Hepatic stellate cell (primary cell): ENCODE measurements at regions not wholly inside any gene's neighbourhood (a gene's known extent, or its start where the extent isn't known, plus 50 kb on each side); places are given as distances from the start of the nearest gene placed in this dataset.

Experiments
- DNase-seq: peaks from one replicate; pipeline ENCODE4 v3.0.0; 2011; ENCODE audit warnings: low spot score

- DNase-seq: no peak
Observed at GRCh38 chr18:41458376-41458775, 496.7 kb upstream of the PIK3C3 start.

- DNase-seq: no peak
Observed at GRCh38 chr18:41457765-41458326, 497.2 kb upstream of the PIK3C3 start.

- no peak for DNase-seq
Observed at GRCh38 chr18:41456831-41457230, 498.2 kb upstream of the PIK3C3 start.

DNA sequence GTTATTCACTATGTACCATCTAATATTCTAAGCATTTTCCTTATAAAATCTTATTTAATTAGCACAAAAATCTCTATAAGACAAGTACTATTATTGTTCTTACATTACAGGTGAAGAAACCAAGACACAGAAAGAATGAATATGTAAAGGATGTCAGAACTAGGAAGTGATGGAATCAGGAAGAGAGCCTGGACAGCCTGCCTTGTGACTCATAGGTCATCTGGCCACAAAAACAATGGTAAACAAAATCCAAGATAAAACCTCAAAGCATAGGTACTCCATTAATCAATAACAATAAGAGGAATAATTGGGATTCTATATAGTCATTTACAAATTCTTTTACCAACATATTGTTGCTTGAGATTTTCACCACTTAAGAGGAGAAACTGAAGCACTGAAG, 505.4 kb upstream of the PIK3C3 start:
- DNase-seq: no peak

DNA sequence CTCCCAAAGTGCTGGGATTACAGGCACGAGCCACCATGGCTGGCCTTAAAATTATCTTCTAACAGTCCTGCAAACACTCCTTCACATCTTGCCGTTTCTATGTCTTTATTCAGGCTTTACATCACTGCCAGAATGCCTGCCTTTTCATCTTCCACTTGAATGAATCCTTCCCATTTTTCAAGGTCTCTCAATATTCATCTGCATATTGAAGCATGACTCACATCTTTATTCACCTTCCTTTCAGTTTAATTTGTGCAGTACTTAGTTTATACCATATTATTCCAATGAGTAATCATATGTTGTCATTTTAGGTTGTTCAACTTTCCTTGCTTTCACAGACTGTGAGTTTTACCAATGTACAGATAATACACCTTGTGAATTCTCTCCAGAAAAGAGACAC, 510.1 kb upstream of the PIK3C3 start:
- DNase-seq: no peak

DNA sequence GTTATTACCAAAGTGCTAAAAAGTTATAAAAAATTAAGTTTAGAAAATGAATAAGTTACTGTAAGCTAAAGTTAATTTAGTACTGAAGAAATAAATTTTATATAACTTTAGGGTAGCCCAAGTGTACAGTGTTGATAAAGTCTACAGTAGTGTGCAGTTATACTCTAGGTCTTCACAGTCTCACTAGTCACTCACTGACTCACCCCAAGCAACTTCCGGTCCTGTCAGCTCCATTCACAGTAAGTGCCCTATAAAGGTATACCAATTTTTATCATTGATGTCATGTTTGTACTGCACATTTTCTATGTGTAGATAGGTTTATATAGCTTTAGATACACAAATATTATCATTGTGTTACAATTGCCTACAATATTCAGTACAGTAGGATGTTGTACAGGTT, 518.3 kb upstream of the PIK3C3 start:
- DNase-seq: no peak

DNA sequence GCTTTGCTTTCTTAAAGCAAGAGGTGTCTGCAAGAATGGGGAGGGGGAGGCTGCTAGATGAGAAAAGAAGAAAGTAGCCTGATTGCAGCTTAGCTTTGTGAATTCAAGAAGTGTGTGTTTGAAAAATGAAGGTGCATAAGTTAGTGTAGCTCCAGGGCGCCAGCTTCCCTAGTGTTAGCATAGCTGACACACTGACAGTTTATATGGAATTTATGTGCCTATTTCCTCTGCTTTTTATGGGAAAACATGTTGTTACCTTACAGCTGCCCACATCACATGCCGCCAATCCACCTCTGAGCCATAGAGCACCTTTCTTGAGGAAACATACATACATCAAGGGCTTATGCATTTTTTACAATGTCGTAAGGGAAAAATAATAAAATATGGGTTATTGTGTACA, 536.4 kb upstream of the PIK3C3 start:
- DNase-seq: no peak

GRCh38 chr18:41416044-41416443, 539.0 kb upstream of the PIK3C3 start:
- no peak for DNase-seq

DNA sequence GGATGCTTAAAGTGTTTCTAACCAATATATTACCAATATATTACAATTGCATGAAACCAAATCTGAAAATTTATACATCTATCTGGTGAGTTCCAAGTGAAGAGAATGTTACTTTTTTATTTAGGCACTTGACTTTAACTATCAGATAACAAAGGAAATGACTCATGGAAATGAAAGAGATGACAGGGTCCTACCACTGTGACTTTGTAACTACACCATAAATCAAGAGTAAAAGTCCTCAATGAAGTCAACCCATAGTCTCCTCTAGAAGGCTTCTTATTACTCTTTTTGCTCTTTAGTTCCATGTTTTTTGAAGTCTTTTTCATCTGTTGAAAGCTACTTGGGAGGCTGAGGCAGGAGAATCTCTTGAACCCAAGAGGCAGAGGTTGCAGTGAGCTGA, 545.0 kb upstream of the PIK3C3 start:
- DNase-seq: no peak

- DNase-seq: no peak
Observed at GRCh38 chr18:41406834-41407233, 548.2 kb upstream of the PIK3C3 start.

DNA sequence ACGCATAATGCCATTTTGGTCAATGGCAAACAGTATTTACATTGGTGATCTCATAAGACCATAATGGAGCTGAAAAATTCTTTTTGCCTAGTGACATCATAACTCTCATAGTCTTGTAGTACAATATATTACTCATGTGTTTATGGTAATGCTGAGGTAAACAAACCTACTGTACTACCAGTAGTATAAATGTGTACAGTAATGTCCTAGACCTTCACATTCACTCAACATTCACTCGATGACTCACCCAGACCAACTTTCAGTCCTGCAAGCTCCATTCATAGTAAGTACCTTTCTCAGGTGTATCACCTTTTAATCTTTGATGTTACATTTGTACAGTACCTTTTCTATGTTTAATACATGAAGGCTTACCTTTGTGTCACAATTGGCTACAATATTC, 558.2 kb upstream of the PIK3C3 start:
- no peak for DNase-seq

DNA sequence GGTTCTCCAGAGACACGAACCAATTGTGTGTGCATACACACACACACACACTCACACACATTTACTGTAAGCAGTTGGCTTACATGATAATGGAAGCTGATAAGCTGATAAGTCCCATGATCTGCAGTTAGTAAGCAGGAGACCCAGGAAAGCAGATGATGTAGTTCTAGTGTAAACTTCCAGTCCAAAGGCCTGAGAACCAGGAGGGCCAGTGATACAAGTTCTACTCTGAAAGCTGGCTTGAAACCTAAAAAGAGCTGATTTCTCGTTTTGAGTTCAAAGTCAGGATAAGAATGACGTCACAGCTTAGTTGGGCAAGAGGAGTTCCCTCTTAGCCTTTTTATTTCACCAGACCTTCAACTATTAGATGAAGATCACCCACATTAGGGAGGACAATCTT, 558.8 kb upstream of the PIK3C3 start:
- no peak for DNase-seq

DNA sequence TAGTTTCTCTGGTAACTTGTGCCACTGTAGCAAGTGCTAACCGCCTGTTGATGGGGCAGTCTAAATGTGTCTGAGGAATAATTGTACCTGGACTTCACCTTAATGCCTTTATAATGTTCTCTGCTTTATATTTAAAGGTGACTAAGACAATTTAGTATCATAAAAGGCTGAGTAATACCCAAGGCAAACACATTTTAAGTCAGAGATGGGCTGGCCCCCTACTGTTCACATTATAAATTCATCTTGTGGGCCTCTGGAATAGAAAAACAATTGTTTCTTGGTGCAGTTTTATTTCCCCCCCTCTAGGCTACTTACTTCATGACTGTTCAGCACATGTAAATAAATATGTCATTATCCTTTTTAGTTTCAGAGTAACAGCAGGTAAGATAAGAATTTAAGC, 559.3 kb upstream of the PIK3C3 start:
- DNase-seq: no peak

DNA sequence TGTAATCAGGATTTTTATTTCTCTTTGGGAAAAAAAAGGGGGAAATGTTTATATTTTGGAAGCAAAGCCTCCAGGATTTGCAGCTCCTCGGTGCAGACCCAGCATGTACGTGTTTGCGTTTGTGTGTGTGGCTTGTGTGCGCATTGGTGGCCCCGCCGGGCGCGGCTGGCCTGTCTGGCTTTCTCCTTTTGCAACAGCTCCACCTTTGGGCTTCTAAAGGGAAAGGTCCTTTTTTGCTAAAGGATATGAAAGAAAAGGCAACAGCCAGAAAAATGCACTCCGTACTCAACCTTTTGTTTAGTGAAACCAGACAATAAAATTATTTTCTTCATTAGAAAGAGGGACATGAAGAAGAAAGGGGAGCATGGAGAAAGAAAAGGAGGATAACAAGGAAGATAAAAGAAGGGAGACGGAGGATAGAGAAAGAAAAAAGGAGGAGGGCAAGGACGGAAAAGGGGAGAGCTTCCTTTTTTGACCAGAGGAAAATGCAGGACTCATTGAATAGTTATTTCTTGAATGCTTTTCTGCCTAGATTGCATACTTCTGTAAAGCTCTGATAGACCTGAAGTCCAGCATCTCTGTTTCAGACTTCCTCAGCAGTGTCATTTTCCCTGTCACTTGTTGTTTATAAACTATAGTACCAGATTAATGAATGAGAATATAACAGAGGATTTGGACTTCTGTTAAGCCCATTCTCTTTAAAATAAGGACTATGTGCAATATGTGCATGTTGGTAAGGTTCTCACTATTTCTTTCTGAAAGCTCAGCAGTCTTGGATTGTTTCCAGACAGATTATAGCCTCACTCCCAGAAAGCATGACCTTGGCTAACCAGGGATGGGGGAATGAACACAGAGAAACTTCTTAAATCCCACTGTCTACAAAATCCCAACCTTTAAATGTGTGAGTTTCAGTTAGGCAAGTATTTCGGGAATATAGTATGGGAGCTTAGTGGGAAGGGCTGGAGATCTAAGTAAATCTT, 563.1 kb upstream of the PIK3C3 start:
- peak; percentile 9 for DNase-seq

GRCh38 chr18:41390309-41390708, 564.7 kb upstream of the PIK3C3 start:
- DNase-seq: no peak

- no peak for DNase-seq
Observed at GRCh38 chr18:41378598-41378997, 576.4 kb upstream of the PIK3C3 start.

GRCh38 chr18:41373612-41374011, 581.4 kb upstream of the PIK3C3 start:
- no peak for DNase-seq

DNA sequence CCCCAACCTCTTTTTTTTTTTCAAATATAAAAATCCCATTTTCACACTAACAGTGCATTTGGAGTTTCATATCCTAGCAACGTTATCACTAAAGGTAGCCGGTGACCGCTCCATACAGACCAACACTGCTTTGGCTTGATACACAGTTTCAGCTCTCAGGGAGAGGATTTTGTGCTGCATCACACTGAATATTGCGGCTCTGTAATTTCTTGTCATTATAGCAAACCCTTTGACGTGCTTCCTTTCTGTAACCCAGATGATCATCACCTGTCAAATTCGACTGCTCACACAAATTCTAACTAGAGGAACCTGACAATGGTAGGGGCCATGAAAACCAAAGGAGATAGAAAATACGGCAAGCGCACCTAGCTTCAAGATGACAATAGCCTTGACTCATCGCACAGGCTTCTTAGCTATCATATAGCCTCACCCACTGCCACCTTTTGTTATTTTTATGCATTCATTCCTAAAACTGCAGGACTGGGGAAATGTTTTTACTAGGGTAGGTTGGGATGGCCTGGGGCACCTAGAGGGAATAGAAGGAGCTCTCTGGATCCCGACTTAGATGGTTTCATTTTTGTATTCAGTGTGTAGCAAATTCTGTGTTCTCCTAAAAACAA, 582.9 kb upstream of the PIK3C3 start:
- DNase-seq: no peak

- DNase-seq: no peak
Observed at GRCh38 chr18:41371156-41372045, 583.6 kb upstream of the PIK3C3 start.

DNA sequence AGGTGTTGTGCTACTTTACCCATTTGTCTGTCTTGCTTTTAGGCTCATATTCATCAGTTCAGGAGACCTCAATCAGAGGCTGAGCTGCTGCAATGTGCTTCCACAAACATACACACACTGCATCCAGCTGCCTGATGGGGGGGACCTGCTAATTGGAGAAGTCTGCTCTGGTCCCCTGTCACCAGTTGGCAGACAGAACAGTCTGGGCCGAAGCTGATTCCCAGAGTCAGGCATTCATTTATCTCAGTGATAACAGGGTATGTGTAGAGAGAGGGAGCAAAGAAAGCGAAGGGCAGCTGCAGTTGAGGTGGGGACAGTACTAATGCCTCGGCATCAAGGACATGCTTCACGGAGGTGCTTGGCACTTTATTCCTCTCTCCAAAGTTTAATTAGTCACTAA, 584.3 kb upstream of the PIK3C3 start:
- DNase-seq: no peak

DNA sequence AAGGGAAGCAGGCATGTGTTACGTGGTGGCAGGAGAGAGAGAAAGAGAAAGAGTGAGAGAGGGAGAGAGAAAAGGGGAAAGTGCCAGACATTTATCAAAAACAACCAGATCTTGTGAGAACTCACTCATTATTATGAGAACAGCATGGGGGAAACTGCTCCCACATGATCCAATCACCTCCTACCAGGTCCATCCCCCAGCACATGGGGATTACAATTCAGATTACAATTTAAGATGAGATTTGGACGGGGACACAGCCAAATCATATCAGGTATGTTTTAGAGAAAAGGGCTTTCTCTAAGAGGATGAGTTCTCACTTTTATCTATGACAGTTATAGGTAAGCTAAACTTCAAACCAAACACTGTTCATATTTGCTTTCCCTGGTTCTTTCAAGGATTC, 597.3 kb upstream of the PIK3C3 start:
- DNase-seq: no peak
